ENCODE measurements at regions not wholly inside any gene's neighbourhood (a gene's known extent, or its start where the extent isn't known, plus 50 kb on each side); places are given as distances from the start of the nearest gene placed in this dataset.

DNA sequence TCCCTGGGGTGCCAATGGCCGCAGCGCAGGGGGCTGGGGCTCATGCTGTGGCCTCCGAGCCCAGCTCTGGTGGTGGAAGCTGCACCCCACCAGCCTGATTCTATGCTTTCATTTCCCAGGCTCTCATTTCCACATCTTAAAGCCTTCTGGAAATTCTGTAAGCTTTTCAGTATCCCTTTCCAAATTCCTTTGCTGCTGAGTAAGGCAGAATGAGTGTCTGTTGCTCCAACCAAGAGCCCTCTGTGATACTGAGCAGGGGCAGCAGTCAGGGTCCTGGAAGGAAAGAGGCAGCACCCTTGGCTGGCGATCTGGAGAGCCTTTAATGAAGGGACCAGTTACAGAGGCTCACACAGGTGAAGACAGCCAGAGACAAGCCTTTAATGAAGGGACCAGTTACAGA is 79.5 kb upstream of the FOXF1 start:
- no peaks in the 10 kb centered on the region for H4K20me1 ChIP-seq (ENCODE audit: control insufficient read depth, insufficient read depth)
- H3K79me2 ChIP-seq (ENCODE audit: control insufficient read depth, insufficient read depth, low read length) = no peaks in the 10 kb centered on the region
- H3K9me3 ChIP-seq (replicated peaks; ENCODE audit: control insufficient read depth, insufficient read depth, low read length) = no peaks in the 10 kb centered on the region; the same call in 2 of the 3 replicates
- no peak overlapping the region for H3K4me2 ChIP-seq (ENCODE audit: control insufficient read depth, insufficient read depth)
- ATAC-seq (no peak), FAIRE-seq (no peak), DNase-seq (ENCODE audit: low read depth, low spot score) (no peak)
- ChIA-PET CTCF (no interaction called here), POLR2A (no interaction called here), RAD21 (ENCODE audit: unreplicated experiment) (no interaction called here), SMC1A (ENCODE audit: uncharacterized antibody, unreplicated experiment) (interaction anchor here (0.6 kb wide), 1 partner anchor 26 kb away, joined by 3 read pairs; no protein-coding TSS in a partner anchor)
- no peak overlapping the region for H3K4me3 ChIP-seq
- no peak overlapping the region for H3K9ac ChIP-seq (ENCODE audit: control insufficient read depth, insufficient read depth, low read length)
- intact Hi-C loops (cut with micrococcal nuclease; ENCODE audit: unreplicated experiment) (no loop called here), in situ Hi-C loops (cut with MboI) (no loop called here)
- H3K27ac ChIP-seq (ENCODE audit: control insufficient read depth, insufficient read depth) = no peak overlapping the region
- H3K36me3 ChIP-seq (ENCODE audit: control insufficient read depth in 2 of 2, insufficient read depth in 2 of 2, low read length in 1 of 2) = no peaks in the 10 kb centered on the region
- H3K27me3 ChIP-seq (replicated peaks in 1 of 2; ENCODE audit: control insufficient read depth in 2 of 2, insufficient read depth in 2 of 2, low read length in 1 of 2) = no peaks in the 10 kb centered on the region
- no TSS peak for BruUV-seq (replicated peaks)
- TF ChIP-seq, protein P1, sequence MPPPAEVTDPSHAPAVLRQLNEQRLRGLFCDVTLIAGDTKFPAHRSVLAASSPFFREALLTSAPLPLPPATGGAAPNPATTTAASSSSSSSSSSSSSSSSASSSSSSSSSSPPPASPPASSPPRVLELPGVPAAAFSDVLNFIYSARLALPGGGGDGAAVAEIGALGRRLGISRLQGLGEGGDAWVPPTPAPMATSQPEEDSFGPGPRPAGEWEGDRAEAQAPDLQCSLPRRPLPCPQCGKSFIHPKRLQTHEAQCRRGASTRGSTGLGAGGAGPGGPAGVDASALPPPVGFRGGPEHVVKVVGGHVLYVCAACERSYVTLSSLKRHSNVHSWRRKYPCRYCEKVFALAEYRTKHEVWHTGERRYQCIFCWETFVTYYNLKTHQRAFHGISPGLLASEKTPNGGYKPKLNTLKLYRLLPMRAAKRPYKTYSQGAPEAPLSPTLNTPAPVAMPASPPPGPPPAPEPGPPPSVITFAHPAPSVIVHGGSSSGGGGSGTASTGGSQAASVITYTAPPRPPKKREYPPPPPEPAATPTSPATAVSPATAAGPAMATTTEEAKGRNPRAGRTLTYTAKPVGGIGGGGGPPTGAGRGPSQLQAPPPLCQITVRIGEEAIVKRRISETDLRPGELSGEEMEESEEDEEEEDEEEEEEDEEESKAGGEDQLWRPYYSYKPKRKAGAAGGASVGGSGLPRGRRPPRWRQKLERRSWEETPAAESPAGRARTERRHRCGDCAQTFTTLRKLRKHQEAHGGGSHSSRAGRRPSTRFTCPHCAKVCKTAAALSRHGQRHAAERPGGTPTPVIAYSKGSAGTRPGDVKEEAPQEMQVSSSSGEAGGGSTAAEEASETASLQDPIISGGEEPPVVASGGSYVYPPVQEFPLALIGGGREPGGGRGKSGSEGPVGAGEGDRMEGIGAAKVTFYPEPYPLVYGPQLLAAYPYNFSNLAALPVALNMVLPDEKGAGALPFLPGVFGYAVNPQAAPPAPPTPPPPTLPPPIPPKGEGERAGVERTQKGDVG (CRISPR knock-in tag; IDR thresholded peaks at IDR 0.05) = no peak
- TF ChIP-seq PML (IDR thresholded peaks at IDR 0.05; ENCODE audit: low read length) (no peak), NRF1 (conservative IDR thresholded peaks at IDR 0.05; ENCODE audit: low read depth, low read length) (no peak), ZBED1 (IDR thresholded peaks at IDR 0.05; ENCODE audit: borderline replicate concordance) (no peak), CHD1 (IDR thresholded peaks at IDR 0.05; ENCODE audit: low read depth, low read length) (no peak), EZH2 (IDR thresholded peaks at IDR 0.05; ENCODE audit: borderline replicate concordance, control insufficient read depth, low read depth, low read length) (no peak), SMC3 (IDR thresholded peaks at IDR 0.05; ENCODE audit: borderline replicate concordance, low read length) (no peak), KDM1A (IDR thresholded peaks at IDR 0.05; ENCODE audit: borderline replicate concordance) (no peak), JUND (IDR thresholded peaks at IDR 0.05; ENCODE audit: low read depth, low read length) (no peak), POU2F2 (IDR thresholded peaks at IDR 0.05; ENCODE audit: borderline replicate concordance, low read depth, low read length) (no peak), GABPA (IDR thresholded peaks at IDR 0.05; ENCODE audit: low read depth) (no peak), YBX1 (IDR thresholded peaks at IDR 0.05) (no peak), WRNIP1 (IDR thresholded peaks at IDR 0.05; ENCODE audit: borderline replicate concordance, low read depth, low read length) (no peak), EP300 (IDR thresholded peaks at IDR 0.05; ENCODE audit: borderline replicate concordance in 1 of 2, control insufficient read depth in 1 of 2, low read depth in 2 of 2, low read length in 2 of 2) (no peak), PAX5 (IDR thresholded peaks at IDR 0.05; ENCODE audit: borderline replicate concordance, low read depth, low read length) (no peak), HDAC2 (IDR thresholded peaks at IDR 0.05) (no peak)
- TF ChIP-seq, protein P2, sequence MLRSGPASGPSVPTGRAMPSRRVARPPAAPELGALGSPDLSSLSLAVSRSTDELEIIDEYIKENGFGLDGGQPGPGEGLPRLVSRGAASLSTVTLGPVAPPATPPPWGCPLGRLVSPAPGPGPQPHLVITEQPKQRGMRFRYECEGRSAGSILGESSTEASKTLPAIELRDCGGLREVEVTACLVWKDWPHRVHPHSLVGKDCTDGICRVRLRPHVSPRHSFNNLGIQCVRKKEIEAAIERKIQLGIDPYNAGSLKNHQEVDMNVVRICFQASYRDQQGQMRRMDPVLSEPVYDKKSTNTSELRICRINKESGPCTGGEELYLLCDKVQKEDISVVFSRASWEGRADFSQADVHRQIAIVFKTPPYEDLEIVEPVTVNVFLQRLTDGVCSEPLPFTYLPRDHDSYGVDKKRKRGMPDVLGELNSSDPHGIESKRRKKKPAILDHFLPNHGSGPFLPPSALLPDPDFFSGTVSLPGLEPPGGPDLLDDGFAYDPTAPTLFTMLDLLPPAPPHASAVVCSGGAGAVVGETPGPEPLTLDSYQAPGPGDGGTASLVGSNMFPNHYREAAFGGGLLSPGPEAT (IDR thresholded peaks at IDR 0.05; ENCODE audit: low read depth) = no peak
- TF ChIP-seq, protein P3, sequence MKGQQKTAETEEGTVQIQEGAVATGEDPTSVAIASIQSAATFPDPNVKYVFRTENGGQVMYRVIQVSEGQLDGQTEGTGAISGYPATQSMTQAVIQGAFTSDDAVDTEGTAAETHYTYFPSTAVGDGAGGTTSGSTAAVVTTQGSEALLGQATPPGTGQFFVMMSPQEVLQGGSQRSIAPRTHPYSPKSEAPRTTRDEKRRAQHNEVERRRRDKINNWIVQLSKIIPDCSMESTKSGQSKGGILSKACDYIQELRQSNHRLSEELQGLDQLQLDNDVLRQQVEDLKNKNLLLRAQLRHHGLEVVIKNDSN (IDR thresholded peaks at IDR 0.05; ENCODE audit: borderline replicate concordance, extremely low read length, insufficient read depth, low read depth, low read length) = no peak
- no peak overlapping the region for H2AFZ ChIP-seq (ENCODE audit: control insufficient read depth, low read depth, low read length)
- no peaks in the 10 kb centered on the region for H3K4me1 ChIP-seq (ENCODE audit: control insufficient read depth, insufficient read depth, low read length)
- WGBS (ENCODE audit: insufficient coverage, insufficient replicate concordance, low lambda C conversion rate, missing lambda C conversion rate) = 12% methylated on average over 4 of the region's 4 CpGs

Measured in GM12878 (cell line).